A673 (cell line): ENCODE measurements at regions not wholly inside any gene's neighbourhood (a gene's known extent, or its start where the extent isn't known, plus 50 kb on each side); places are given as distances from the start of the nearest gene placed in this dataset.

ENCODE experiments used
- EZH2 ChIP-seq: fragments of 200-600 bp; sonication (generic); IDR thresholded peaks from 2 replicates; pipeline ENCODE4 v1.6.1; 2017; ENCODE audit warnings: borderline replicate concordance, low read depth, mild to moderate bottlenecking, mixed read lengths, antibody characterized with exemption, low read length; ENCODE audit not compliant: poor library complexity, severe bottlenecking
- TF ChIP-seq, protein P1 (sequence below): fragments of 300-800, 200-600 bp; sonication (generic); conservative IDR thresholded peaks from 2 replicates; pipeline ENCODE4 v1.5.1; 2017; ENCODE audit warnings: low read depth, mild to moderate bottlenecking, antibody characterized with exemption, low read length, moderate library complexity, mixed read lengths

DNA sequence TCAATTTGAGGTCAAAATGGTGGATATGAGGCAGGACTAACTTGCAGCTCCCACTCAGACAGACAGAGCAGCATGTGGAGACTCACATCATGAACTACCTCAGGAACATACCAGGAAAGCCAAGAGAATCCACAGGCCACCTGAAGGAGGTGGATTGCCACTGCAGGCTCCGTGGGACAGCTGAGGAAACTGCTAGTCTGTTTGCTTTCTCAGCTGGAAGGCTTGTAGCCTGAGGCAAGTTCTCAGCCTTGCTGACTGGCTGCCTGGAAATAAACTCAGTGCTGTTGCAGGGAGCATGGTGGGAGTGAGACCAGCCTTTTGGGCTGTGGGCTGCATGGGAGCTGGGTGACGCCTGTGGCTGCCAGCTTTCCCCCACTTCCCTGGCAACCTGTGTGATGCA is 202.9 kb downstream of the ZNF248 start:
- TF ChIP-seq, protein P1, sequence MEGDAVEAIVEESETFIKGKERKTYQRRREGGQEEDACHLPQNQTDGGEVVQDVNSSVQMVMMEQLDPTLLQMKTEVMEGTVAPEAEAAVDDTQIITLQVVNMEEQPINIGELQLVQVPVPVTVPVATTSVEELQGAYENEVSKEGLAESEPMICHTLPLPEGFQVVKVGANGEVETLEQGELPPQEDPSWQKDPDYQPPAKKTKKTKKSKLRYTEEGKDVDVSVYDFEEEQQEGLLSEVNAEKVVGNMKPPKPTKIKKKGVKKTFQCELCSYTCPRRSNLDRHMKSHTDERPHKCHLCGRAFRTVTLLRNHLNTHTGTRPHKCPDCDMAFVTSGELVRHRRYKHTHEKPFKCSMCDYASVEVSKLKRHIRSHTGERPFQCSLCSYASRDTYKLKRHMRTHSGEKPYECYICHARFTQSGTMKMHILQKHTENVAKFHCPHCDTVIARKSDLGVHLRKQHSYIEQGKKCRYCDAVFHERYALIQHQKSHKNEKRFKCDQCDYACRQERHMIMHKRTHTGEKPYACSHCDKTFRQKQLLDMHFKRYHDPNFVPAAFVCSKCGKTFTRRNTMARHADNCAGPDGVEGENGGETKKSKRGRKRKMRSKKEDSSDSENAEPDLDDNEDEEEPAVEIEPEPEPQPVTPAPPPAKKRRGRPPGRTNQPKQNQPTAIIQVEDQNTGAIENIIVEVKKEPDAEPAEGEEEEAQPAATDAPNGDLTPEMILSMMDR = no peak
- TF ChIP-seq EZH2 = no peak
